BE2C (cell line): ENCODE measurements at regions not wholly inside any gene's neighbourhood (a gene's known extent, or its start where the extent isn't known, plus 50 kb on each side); places are given as distances from the start of the nearest gene placed in this dataset.
A peak's percentile ranks its signal among the peaks of the same experiment; 100 is the strongest.

Experiments used
- DNase-seq: peaks from one replicate; pipeline ENCODE4 v3.0.0-alpha.2; 2020
- H3K27me3 ChIP-seq: fragments of 250-450 bp; sonication (Bioruptor Pico); 2 replicates; pipeline ENCODE4 v1.5.1; 2020; ENCODE audit warnings: mild to moderate bottlenecking
- H3K36me3 ChIP-seq: fragments of 250-450 bp; sonication (Bioruptor Pico); 2 replicates; pipeline ENCODE4 v1.5.1; 2020; ENCODE audit warnings: mild to moderate bottlenecking
- H3K4me1 ChIP-seq: fragments of 250-450 bp; sonication (Bioruptor Pico); 2 replicates; pipeline ENCODE4 v1.5.1; 2020
- H3K4me3 ChIP-seq: 2 replicates; pipeline ENCODE4 v1.5.1; 2011; ENCODE audit warnings: low read depth, low read length
- H3K9me3 ChIP-seq: fragments of 250-450 bp; sonication (Bioruptor Pico); 2 replicates; pipeline ENCODE4 v1.5.1; 2020
- TF ChIP-seq, protein P1 (sequence below): IDR thresholded peaks from 2 replicates; pipeline ENCODE4 v1.5.1; 2012; ENCODE audit warnings: mild to moderate bottlenecking, low read depth, low read length

- Histone ChIP-seq H3K9me3 (no peaks in the 10 kb centered on the region), H3K4me1 (peaks cover 27% of the 10 kb centered on the region), H3K4me3 (no peak overlapping the region), H3K27me3 (no peaks in the 10 kb centered on the region), H3K36me3 (no peaks in the 10 kb centered on the region)
- peak; percentile 82 for DNase-seq
- TF ChIP-seq, protein P1, sequence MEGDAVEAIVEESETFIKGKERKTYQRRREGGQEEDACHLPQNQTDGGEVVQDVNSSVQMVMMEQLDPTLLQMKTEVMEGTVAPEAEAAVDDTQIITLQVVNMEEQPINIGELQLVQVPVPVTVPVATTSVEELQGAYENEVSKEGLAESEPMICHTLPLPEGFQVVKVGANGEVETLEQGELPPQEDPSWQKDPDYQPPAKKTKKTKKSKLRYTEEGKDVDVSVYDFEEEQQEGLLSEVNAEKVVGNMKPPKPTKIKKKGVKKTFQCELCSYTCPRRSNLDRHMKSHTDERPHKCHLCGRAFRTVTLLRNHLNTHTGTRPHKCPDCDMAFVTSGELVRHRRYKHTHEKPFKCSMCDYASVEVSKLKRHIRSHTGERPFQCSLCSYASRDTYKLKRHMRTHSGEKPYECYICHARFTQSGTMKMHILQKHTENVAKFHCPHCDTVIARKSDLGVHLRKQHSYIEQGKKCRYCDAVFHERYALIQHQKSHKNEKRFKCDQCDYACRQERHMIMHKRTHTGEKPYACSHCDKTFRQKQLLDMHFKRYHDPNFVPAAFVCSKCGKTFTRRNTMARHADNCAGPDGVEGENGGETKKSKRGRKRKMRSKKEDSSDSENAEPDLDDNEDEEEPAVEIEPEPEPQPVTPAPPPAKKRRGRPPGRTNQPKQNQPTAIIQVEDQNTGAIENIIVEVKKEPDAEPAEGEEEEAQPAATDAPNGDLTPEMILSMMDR: no peak
These were observed 116.8 kb upstream of the CNTLN start for GRCh38 chr9:17017931-17018491.

GRCh38 chr9:17013891-17014290 is 120.9 kb upstream of the CNTLN start:
- TF ChIP-seq, protein P1: no peak
- H3K27me3 ChIP-seq: no peaks in the 10 kb centered on the region
- no peak for DNase-seq
- H3K36me3 ChIP-seq: no peaks in the 10 kb centered on the region
- H3K4me3 ChIP-seq: no peak overlapping the region
- no peaks in the 10 kb centered on the region for H3K9me3 ChIP-seq
- H3K4me1 ChIP-seq: peaks cover 25% of the 10 kb centered on the region

DNA sequence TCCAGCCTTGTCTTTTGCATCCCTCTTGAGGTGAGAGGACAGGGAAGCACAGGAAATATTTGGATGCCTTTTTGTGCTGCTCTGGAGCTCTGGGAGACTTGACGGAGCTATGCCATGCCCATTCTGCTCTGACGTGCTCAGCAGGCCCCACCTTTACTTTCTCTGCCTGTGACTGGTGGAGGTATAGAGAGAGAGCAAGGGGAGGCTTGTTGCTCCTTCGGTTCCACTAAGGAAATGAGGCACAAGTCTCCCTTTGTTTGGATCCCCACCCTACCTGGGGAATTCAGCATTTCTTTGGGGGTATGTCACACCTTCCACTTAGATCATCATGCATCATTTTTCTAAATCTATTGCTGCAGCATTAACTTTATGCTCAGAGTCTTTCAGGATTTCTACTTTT is 121.8 kb upstream of the CNTLN start:
- no peaks in the 10 kb centered on the region for H3K36me3 ChIP-seq
- TF ChIP-seq, protein P1: no peak
- peaks cover 17% of the 10 kb centered on the region for H3K4me1 ChIP-seq
- DNase-seq: no peak
- no peak overlapping the region for H3K4me3 ChIP-seq
- H3K9me3 ChIP-seq: no peaks in the 10 kb centered on the region
- no peaks in the 10 kb centered on the region for H3K27me3 ChIP-seq

- DNase-seq: no peak
- H3K9me3 ChIP-seq: no peaks in the 10 kb centered on the region
- no peaks in the 10 kb centered on the region for H3K36me3 ChIP-seq
- H3K27me3 ChIP-seq: no peaks in the 10 kb centered on the region
- TF ChIP-seq, protein P1: no peak
- H3K4me3 ChIP-seq: no peak overlapping the region
- H3K4me1 ChIP-seq: peaks cover 9% of the 10 kb centered on the region
These were observed 123.0 kb upstream of the CNTLN start for GRCh38 chr9:17011880-17012279.

DNA sequence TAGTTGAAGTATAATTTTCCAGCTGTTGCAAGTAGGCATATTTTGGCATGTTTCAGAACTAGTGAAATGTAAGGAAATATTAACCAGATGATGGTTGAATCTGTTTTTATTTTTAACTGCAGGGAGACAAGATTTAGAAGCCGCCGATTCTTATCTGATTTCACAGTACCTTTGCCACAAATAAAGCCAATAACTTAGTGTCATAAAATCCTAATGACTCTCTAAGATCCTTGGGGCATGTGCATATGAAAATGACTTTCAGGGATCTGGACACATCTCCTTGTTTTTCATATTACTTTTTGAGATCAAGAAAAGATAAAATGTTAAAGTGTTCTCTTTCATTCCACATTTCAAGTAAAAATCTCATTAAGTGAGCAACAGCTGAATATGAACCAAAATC is 125.8 kb upstream of the CNTLN start:
- no peaks in the 10 kb centered on the region for H3K36me3 ChIP-seq
- no peaks in the 10 kb centered on the region for H3K9me3 ChIP-seq
- DNase-seq: no peak
- H3K27me3 ChIP-seq: no peaks in the 10 kb centered on the region
- H3K4me1 ChIP-seq: no peaks in the 10 kb centered on the region
- TF ChIP-seq, protein P1: no peak
- H3K4me3 ChIP-seq: no peak overlapping the region

DNA sequence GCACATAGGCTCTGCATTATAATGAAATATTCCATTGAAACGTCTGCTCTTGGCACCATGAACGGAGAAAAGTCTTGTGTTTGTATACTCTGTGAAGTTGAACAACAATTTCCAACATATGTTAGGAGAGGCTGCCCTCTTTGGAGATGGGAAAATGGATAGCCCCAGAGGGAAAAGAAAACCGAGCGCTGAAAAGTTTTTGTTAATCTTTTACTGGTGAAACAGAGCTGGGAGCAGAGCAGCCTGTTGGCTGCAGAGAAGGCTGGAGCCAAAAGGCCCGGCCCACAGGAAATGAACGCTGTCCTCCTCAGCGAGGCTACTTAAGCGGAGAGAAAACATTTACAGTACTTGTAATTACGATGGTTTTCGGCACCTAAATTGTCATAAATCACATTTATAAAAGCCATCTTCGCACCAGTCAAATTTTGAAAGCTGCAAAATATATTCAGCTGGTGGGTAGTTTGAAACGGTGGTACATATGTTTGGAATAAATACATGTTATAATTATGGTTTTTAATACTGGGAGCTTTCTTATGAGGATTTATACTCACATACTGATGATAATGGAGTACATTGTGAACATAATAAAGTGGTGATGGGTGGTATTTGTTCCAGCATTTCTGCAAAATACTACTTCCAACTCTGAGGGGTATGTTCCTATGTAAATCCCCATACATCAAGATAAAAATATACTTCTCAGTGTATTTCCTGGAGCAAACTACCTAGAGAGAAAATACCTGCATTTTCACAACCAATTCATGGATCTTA is 129.6 kb upstream of the CNTLN start:
- Histone ChIP-seq H3K9me3 (no peaks in the 10 kb centered on the region), H3K27me3 (no peaks in the 10 kb centered on the region), H3K4me1 (no peaks in the 10 kb centered on the region), H3K36me3 (no peaks in the 10 kb centered on the region), H3K4me3 (peak overlapping the region; percentile 15)
- DNase-seq: peak; percentile 47
- TF ChIP-seq, protein P1: no peak
